Endothelial cell of umbilical vein (primary cell): ENCODE measurements at regions not wholly inside any gene's neighbourhood (a gene's known extent, or its start where the extent isn't known, plus 50 kb on each side); places are given as distances from the start of the nearest gene placed in this dataset.

Source experiments
- BruUV-seq: library from RNA; stranded (reverse); fragments of 400-500 nt; replicated peaks from 2 replicates; lab custom pipeline; 2021; lab: Mats Ljungman, UMichigan
- CTCF ChIA-PET: fragments of 300-600, 350-600 bp; sonication (Branson Sonifier 250); formaldehyde crosslinking; loops from one replicate; lab custom pipeline; 2021; ENCODE audit warnings: antibody characterized with exemption, inconsistent platforms; lab: Charles Lee
- POLR2A ChIA-PET: fragments of 300-600, 350-600 bp; sonication (Branson Sonifier 250); formaldehyde crosslinking; loops from one replicate; lab custom pipeline; 2021; ENCODE audit warnings: antibody characterized with exemption, inconsistent platforms; lab: Charles Lee
- DNase-seq: peaks from one replicate; pipeline ENCODE4 v3.0.0-alpha.2; 2011; ENCODE audit warnings: low read depth, low spot score
- FAIRE-seq: peaks from 2 replicates; lab custom pipeline; 2011; peaks lifted over from hg19 to GRCh38; lab: Jason Lieb, UNC
- H2AFZ ChIP-seq: 2 replicates; pipeline ENCODE4 v1.6.0; 2012; ENCODE audit warnings: low read depth, low read length, control low read depth, inconsistent platforms
- H3K27ac ChIP-seq: 2 replicates; pipeline ENCODE4 v1.5.1; 2011; ENCODE audit warnings: low read depth, mild to moderate bottlenecking, control low read depth, low read length, moderate library complexity; ENCODE audit not compliant: insufficient read depth
- H3K27me3 ChIP-seq, 2 experiments: 2 replicates each; pipeline versions ENCODE4 v1.6.0 to v1.6.1; 2011; ENCODE audit warnings: low read length in 2 of 2, mixed read lengths in 1 of 2; ENCODE audit not compliant: control insufficient read depth in 2 of 2, insufficient read depth in 2 of 2
- H3K36me3 ChIP-seq, 2 experiments: 2 replicates in 1 of 2; 3 replicates in 1 of 2; pipeline ENCODE4 v1.5.1; 2011; ENCODE audit warnings: low read length in 2 of 2, mild to moderate bottlenecking in 1 of 2, moderate library complexity in 1 of 2; ENCODE audit not compliant: control insufficient read depth in 2 of 2, insufficient read depth in 2 of 2; ENCODE audit errors: extremely low read depth in 1 of 2
- H3K4me1 ChIP-seq: 3 replicates; pipeline ENCODE4 v1.5.1; 2011; ENCODE audit warnings: mild to moderate bottlenecking, low read length; ENCODE audit not compliant: control insufficient read depth, insufficient read depth; ENCODE audit errors: extremely low read depth
- H3K4me2 ChIP-seq: 2 replicates; pipeline ENCODE4 v1.6.1; 2011; ENCODE audit warnings: low read length, control low read depth, mixed read lengths; ENCODE audit not compliant: insufficient read depth
- H3K4me3 ChIP-seq, 3 experiments: fragments of 200-600 bp in 1 of 3; sonication (generic), shearing (Covaris generic) in 1 of 3; replicated peaks in 1 of 3; 2 replicates each; pipeline ENCODE4 v1.5.1; 2011 to 2016; ENCODE audit warnings: control low read depth in 3 of 3, low read length in 3 of 3, mild to moderate bottlenecking in 2 of 3, inconsistent platforms in 1 of 3, low read depth in 1 of 3, moderate library complexity in 1 of 3; ENCODE audit not compliant: insufficient read depth in 1 of 3
- H3K79me2 ChIP-seq: 2 replicates; pipeline ENCODE4 v1.6.0; 2012; ENCODE audit warnings: low read length, inconsistent platforms; ENCODE audit not compliant: control insufficient read depth, insufficient read depth
- H3K9ac ChIP-seq: replicated peaks from 2 replicates; pipeline ENCODE3; 2011; ENCODE audit warnings: low read length, control low read depth; ENCODE audit not compliant: insufficient read depth; ENCODE audit errors: extremely low read depth
- H3K9me1 ChIP-seq: replicated peaks from 3 replicates; pipeline ENCODE4 v1.6.0; 2011; ENCODE audit warnings: mild to moderate bottlenecking, low read length; ENCODE audit not compliant: control insufficient read depth, insufficient read depth; ENCODE audit errors: extremely low read depth
- H3K9me3 ChIP-seq: replicated peaks from 2 replicates; pipeline ENCODE4 v1.5.1; 2012; ENCODE audit warnings: low read length, inconsistent platforms; ENCODE audit not compliant: control insufficient read depth, insufficient read depth
- H4K20me1 ChIP-seq: replicated peaks from 2 replicates; pipeline ENCODE3; 2011; ENCODE audit warnings: mild to moderate bottlenecking, low read length; ENCODE audit not compliant: control insufficient read depth, insufficient read depth; ENCODE audit errors: extremely low read depth
- CTCF ChIP-seq, 2 donors: IDR thresholded peaks; 1 replicate in 1 of 2; 2 replicates in 1 of 2; pipeline ENCODE4 v1.5.1; 2011; ENCODE audit warnings: low read length in 2 of 2, mild to moderate bottlenecking in 2 of 2, moderate library complexity in 2 of 2, control low read depth in 1 of 2, inconsistent platforms in 1 of 2, low read depth in 1 of 2; ENCODE audit not compliant: insufficient read depth in 1 of 2; ENCODE audit errors: extremely low read depth in 1 of 2
- EZH2 ChIP-seq: IDR thresholded peaks from 2 replicates; pipeline ENCODE4 v1.6.1; 2012; ENCODE audit warnings: borderline replicate concordance, low read depth, mild to moderate bottlenecking, moderate library complexity, low read length, inconsistent platforms; ENCODE audit not compliant: severe bottlenecking
- FOS ChIP-seq: IDR thresholded peaks from 2 replicates; pipeline ENCODE4 v1.6.1; 2011; ENCODE audit warnings: mild to moderate bottlenecking, low read length, moderate library complexity, borderline replicate concordance; ENCODE audit not compliant: insufficient read depth
- GATA2 ChIP-seq: IDR thresholded peaks from 2 replicates; pipeline ENCODE4 v1.7.0; 2011; ENCODE audit warnings: low read depth, mild to moderate bottlenecking, moderate library complexity, mixed read lengths, low read length; ENCODE audit not compliant: insufficient read length, insufficient read depth
- JUN ChIP-seq: IDR thresholded peaks from 2 replicates; pipeline ENCODE4 v1.6.1; 2011; ENCODE audit warnings: borderline replicate concordance, low read depth; ENCODE audit not compliant: insufficient read length, insufficient read depth
- MAX ChIP-seq: IDR thresholded peaks from 2 replicates; pipeline ENCODE4 v1.6.1; 2011; ENCODE audit not compliant: insufficient read depth, insufficient read length
- MYC ChIP-seq: IDR thresholded peaks from one replicate; pipeline ENCODE4 v1.6.1; 2011; ENCODE audit warnings: mild to moderate bottlenecking, low read depth, low read length
- POLR2A ChIP-seq: IDR thresholded peaks from 2 replicates; pipeline ENCODE4 v1.6.1; 2012; ENCODE audit warnings: low read depth, mild to moderate bottlenecking, control low read depth, low read length
- POLR2AphosphoS5 ChIP-seq: IDR thresholded peaks from 2 replicates; pipeline ENCODE4 v1.6.1; 2012; ENCODE audit warnings: low read depth, mild to moderate bottlenecking, control low read depth, low read length, moderate library complexity; ENCODE audit not compliant: insufficient read depth
- dilution Hi-C: fragments of 300-500 bp; cut with MboI; formaldehyde crosslinking; loops from one replicate; pipeline ENCODE4 v1.15.0; 2019; ENCODE audit warnings: low sequenced_read_pairs; ENCODE audit not compliant: extremely low pct_ligation_motif_present
- intact Hi-C: fragments of 100-400 bp; cut with micrococcal nuclease; formaldehyde crosslinking; loops from one replicate; pipeline ENCODE4 v1.10.0; 2022

- no peak overlapping the region for H3K4me2 ChIP-seq
These were observed 506.1 kb downstream of the NPHP4 start for GRCh38 chr1:5485968-5486696.

More at GRCh38 chr1:5485968-5486696, 506.1 kb downstream of the NPHP4 start:
- Histone ChIP-seq H3K4me3 (no peak overlapping the region), H2AFZ (no peak overlapping the region), H3K4me1 (no peaks in the 10 kb centered on the region), H4K20me1 (no peaks in the 10 kb centered on the region), H3K9me1 (no peaks in the 10 kb centered on the region), H3K27me3 (no peaks in the 10 kb centered on the region), H3K79me2 (no peaks in the 10 kb centered on the region), H3K9me3 (peaks cover 8% of the 10 kb centered on the region), H3K36me3 (no peaks in the 10 kb centered on the region), H3K27ac (no peak overlapping the region), H3K9ac (no peak overlapping the region)
- FAIRE-seq = no peak
- BruUV-seq = no TSS peak
- CTCF ChIA-PET = no interaction called here
- intact Hi-C loops (no loop called here), dilution Hi-C loops (no loop called here)
- TF ChIP-seq CTCF (IDR thresholded peaks at IDR 0.05; ENCODE audit: extremely low read depth in 1 of 2, insufficient read depth in 1 of 2, low read depth in 1 of 2, low read length in 2 of 2) = no peak
- TF ChIP-seq FOS = no peak
- no peak for TF ChIP-seq POLR2AphosphoS5
- TF ChIP-seq POLR2A = no peak
- TF ChIP-seq GATA2 = no peak
- no peak for TF ChIP-seq MYC
- no peak for TF ChIP-seq EZH2
- no peak for TF ChIP-seq JUN
- no peak for TF ChIP-seq MAX
- no peak for DNase-seq
- POLR2A ChIA-PET = no interaction called here
